WTC11 (cell line): ENCODE measurements at regions not wholly inside any gene's neighbourhood (a gene's known extent, or its start where the extent isn't known, plus 50 kb on each side); places are given as distances from the start of the nearest gene placed in this dataset.

Experiments
- CBFB ChIP-seq: sonication (generic); formaldehyde crosslinking; IDR thresholded peaks from 2 replicates; pipeline ENCODE4 v1.8.1; 2022; ENCODE audit warnings: mild to moderate bottlenecking, low read depth, missing genetic modification reagents
- CREB1 ChIP-seq: sonication (generic); formaldehyde crosslinking; IDR thresholded peaks from 2 replicates; pipeline ENCODE4 v1.8.0; 2023; ENCODE audit warnings: mild to moderate bottlenecking, missing genetic modification reagents
- JUN ChIP-seq: sonication (generic); formaldehyde crosslinking; IDR thresholded peaks from 2 replicates; pipeline ENCODE4 v1.8.0; 2023; ENCODE audit warnings: mild to moderate bottlenecking, missing genetic modification reagents
- NR2C2 ChIP-seq: sonication (generic); formaldehyde crosslinking; IDR thresholded peaks from 2 replicates; pipeline ENCODE4 v1.8.0; 2022; ENCODE audit warnings: mild to moderate bottlenecking, missing genetic modification reagents
- NR3C1 ChIP-seq: sonication (generic); formaldehyde crosslinking; conservative IDR thresholded peaks from 2 replicates; pipeline ENCODE4 v1.8.1; 2023; ENCODE audit warnings: low read depth, mild to moderate bottlenecking, missing genetic modification reagents
- ZNF423 ChIP-seq: fragments of 250-450 bp; sonication (Bioruptor Pico); IDR thresholded peaks from 2 replicates; pipeline ENCODE4 v2.1.2; 2022; ENCODE audit warnings: mild to moderate bottlenecking, moderate library complexity
- TF ChIP-seq, protein P1 (sequence below): fragments of 200-600 bp; IDR thresholded peaks from 2 replicates; pipeline ENCODE4 v1.8.0; 2022; ENCODE audit warnings: antibody characterized with exemption
- TF ChIP-seq, protein P2 (sequence below): sonication (generic); formaldehyde crosslinking; conservative IDR thresholded peaks from 2 replicates; pipeline ENCODE4 v1.8.1; 2023; ENCODE audit warnings: mild to moderate bottlenecking, low read depth, missing genetic modification reagents, moderate library complexity

DNA sequence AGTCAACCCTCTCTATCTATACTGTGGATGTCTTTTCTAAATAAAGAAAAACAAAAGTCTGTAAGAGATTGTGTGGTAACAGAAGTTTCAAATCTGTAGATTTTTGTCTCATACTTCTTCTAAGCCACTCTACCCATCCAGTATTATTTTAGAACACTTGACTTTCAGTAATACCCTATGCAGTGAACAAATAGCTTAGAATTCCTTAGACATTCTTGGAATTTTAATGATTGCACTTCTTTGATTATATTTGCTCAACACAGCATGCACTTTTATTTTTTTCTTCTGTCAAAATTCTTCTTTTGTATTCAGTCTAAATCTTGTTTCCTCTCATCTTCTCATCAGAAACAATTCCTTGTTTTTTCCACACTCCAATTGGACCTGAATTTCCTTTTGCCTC lies 1080.2 kb downstream of the SUCLG1 start:
- TF ChIP-seq JUN (CRISPR knock-in tag) (no peak), NR2C2 (CRISPR knock-in tag) (no peak), CREB1 (CRISPR knock-in tag) (no peak), CBFB (CRISPR knock-in tag) (no peak), NR3C1 (no peak), ZNF423 (no peak)
- TF ChIP-seq, protein P1, sequence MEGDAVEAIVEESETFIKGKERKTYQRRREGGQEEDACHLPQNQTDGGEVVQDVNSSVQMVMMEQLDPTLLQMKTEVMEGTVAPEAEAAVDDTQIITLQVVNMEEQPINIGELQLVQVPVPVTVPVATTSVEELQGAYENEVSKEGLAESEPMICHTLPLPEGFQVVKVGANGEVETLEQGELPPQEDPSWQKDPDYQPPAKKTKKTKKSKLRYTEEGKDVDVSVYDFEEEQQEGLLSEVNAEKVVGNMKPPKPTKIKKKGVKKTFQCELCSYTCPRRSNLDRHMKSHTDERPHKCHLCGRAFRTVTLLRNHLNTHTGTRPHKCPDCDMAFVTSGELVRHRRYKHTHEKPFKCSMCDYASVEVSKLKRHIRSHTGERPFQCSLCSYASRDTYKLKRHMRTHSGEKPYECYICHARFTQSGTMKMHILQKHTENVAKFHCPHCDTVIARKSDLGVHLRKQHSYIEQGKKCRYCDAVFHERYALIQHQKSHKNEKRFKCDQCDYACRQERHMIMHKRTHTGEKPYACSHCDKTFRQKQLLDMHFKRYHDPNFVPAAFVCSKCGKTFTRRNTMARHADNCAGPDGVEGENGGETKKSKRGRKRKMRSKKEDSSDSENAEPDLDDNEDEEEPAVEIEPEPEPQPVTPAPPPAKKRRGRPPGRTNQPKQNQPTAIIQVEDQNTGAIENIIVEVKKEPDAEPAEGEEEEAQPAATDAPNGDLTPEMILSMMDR, result no peak
- TF ChIP-seq, protein P2, sequence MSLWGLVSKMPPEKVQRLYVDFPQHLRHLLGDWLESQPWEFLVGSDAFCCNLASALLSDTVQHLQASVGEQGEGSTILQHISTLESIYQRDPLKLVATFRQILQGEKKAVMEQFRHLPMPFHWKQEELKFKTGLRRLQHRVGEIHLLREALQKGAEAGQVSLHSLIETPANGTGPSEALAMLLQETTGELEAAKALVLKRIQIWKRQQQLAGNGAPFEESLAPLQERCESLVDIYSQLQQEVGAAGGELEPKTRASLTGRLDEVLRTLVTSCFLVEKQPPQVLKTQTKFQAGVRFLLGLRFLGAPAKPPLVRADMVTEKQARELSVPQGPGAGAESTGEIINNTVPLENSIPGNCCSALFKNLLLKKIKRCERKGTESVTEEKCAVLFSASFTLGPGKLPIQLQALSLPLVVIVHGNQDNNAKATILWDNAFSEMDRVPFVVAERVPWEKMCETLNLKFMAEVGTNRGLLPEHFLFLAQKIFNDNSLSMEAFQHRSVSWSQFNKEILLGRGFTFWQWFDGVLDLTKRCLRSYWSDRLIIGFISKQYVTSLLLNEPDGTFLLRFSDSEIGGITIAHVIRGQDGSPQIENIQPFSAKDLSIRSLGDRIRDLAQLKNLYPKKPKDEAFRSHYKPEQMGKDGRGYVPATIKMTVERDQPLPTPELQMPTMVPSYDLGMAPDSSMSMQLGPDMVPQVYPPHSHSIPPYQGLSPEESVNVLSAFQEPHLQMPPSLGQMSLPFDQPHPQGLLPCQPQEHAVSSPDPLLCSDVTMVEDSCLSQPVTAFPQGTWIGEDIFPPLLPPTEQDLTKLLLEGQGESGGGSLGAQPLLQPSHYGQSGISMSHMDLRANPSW (CRISPR knock-in tag), result no peak
